Mucosa of rectum (tissue), 2 donors: ENCODE measurements at regions not wholly inside any gene's neighbourhood (a gene's known extent, or its start where the extent isn't known, plus 50 kb on each side); places are given as distances from the start of the nearest gene placed in this dataset.

ENCODE experiments used
- H3K27ac ChIP-seq, 2 donors: one replicate each; pipeline ENCODE4 v1.7.0; 2013; ENCODE audit warnings: inconsistent platforms in 2 of 2, low read depth in 2 of 2, low read length in 2 of 2
- H3K27me3 ChIP-seq, 2 donors: one replicate each; pipeline ENCODE4 v1.7.0; 2013; ENCODE audit warnings: low read length in 2 of 2; ENCODE audit not compliant: control insufficient read depth in 2 of 2, insufficient read depth in 2 of 2
- H3K36me3 ChIP-seq, 2 donors: one replicate each; pipeline ENCODE4 v1.7.0; 2013; ENCODE audit warnings: low read length in 2 of 2; ENCODE audit not compliant: control insufficient read depth in 2 of 2, insufficient read depth in 2 of 2
- H3K4me1 ChIP-seq, 2 donors: one replicate each; pipeline ENCODE4 v1.7.0; 2013; ENCODE audit warnings: low read length in 2 of 2, mild to moderate bottlenecking in 1 of 2; ENCODE audit not compliant: control insufficient read depth in 2 of 2, insufficient read depth in 2 of 2
- H3K4me3 ChIP-seq, 2 donors: one replicate each; pipeline ENCODE4 v1.7.0; 2013; ENCODE audit warnings: low read length in 2 of 2
- H3K9ac ChIP-seq, 2 donors: one replicate each; pipeline ENCODE4 v1.7.0; 2013; ENCODE audit warnings: low read length in 2 of 2, low read depth in 1 of 2, mild to moderate bottlenecking in 1 of 2
- H3K9me3 ChIP-seq, 2 donors: one replicate each; pipeline ENCODE4 v1.7.0; 2013; ENCODE audit warnings: low read length in 2 of 2; ENCODE audit not compliant: control insufficient read depth in 2 of 2
- donor health status: healthy.
- donor health status: Normal muscosa, but diverticular disease.

- Histone ChIP-seq H3K9me3 (no peaks in the 10 kb centered on the region), H3K4me3 (no peak overlapping the region), H3K4me1 (no peaks in the 10 kb centered on the region), H3K27me3 (no peaks in the 10 kb centered on the region), H3K9ac (no peak overlapping the region), H3K36me3 (no peaks in the 10 kb centered on the region), H3K27ac (no peak overlapping the region)
These were observed 309.9 kb upstream of the PRMT6 start for GRCh38 chr1:106746448-106747085.

- Histone ChIP-seq H3K4me3 (no peak overlapping the region), H3K27ac (no peak overlapping the region), H3K9me3 (no peaks in the 10 kb centered on the region), H3K36me3 (no peaks in the 10 kb centered on the region), H3K27me3 (no peaks in the 10 kb centered on the region), H3K9ac (no peak overlapping the region), H3K4me1 (no peaks in the 10 kb centered on the region)
These were observed 309.2 kb upstream of the PRMT6 start for GRCh38 chr1:106747232-106747631.

- Histone ChIP-seq H3K9me3 (no peaks in the 10 kb centered on the region), H3K4me3 (no peak overlapping the region), H3K4me1 (no peaks in the 10 kb centered on the region), H3K9ac (no peak overlapping the region), H3K27ac (no peak overlapping the region), H3K27me3 (no peaks in the 10 kb centered on the region), H3K36me3 (no peaks in the 10 kb centered on the region)
These were observed 308.7 kb upstream of the PRMT6 start for GRCh38 chr1:106747791-106748190.

GRCh38 chr1:106748606-106749005 lies 307.9 kb upstream of the PRMT6 start:
- Histone ChIP-seq H3K36me3 (no peaks in the 10 kb centered on the region), H3K4me1 (no peaks in the 10 kb centered on the region), H3K9ac (no peak overlapping the region), H3K27me3 (no peaks in the 10 kb centered on the region), H3K9me3 (no peaks in the 10 kb centered on the region), H3K27ac (no peak overlapping the region), H3K4me3 (no peak overlapping the region)

- no peak overlapping the region for H3K9ac ChIP-seq
- H3K4me3 ChIP-seq: no peak overlapping the region
- H3K36me3 ChIP-seq: no peaks in the 10 kb centered on the region
- no peaks in the 10 kb centered on the region for H3K9me3 ChIP-seq
- H3K27ac ChIP-seq: no peak overlapping the region
- no peaks in the 10 kb centered on the region for H3K4me1 ChIP-seq
- H3K27me3 ChIP-seq: no peaks in the 10 kb centered on the region
These were observed 307.0 kb upstream of the PRMT6 start for GRCh38 chr1:106749491-106749890.

GRCh38 chr1:106749906-106750305 lies 306.6 kb upstream of the PRMT6 start:
- Histone ChIP-seq H3K4me3 (no peak overlapping the region), H3K4me1 (no peaks in the 10 kb centered on the region), H3K36me3 (no peaks in the 10 kb centered on the region), H3K9ac (no peak overlapping the region), H3K27ac (no peak overlapping the region), H3K9me3 (no peaks in the 10 kb centered on the region), H3K27me3 (no peaks in the 10 kb centered on the region)

- H3K27ac ChIP-seq: no peak overlapping the region
These were observed 305.5 kb upstream of the PRMT6 start for GRCh38 chr1:106751002-106751401.

GRCh38 chr1:106753066-106753465 lies 303.4 kb upstream of the PRMT6 start:
- no peaks in the 10 kb centered on the region for H3K27me3 ChIP-seq
- no peaks in the 10 kb centered on the region for H3K4me1 ChIP-seq
- no peaks in the 10 kb centered on the region for H3K9me3 ChIP-seq
- no peak overlapping the region for H3K4me3 ChIP-seq
- no peak overlapping the region for H3K9ac ChIP-seq
- H3K36me3 ChIP-seq: no peaks in the 10 kb centered on the region
- H3K27ac ChIP-seq: no peak overlapping the region

More at GRCh38 chr1:106751002-106751401, 305.5 kb upstream of the PRMT6 start:
- Histone ChIP-seq H3K36me3 (no peaks in the 10 kb centered on the region), H3K9ac (no peak overlapping the region), H3K4me3 (no peak overlapping the region), H3K4me1 (no peaks in the 10 kb centered on the region), H3K27me3 (no peaks in the 10 kb centered on the region), H3K9me3 (no peaks in the 10 kb centered on the region)

- Histone ChIP-seq H3K4me1 (no peaks in the 10 kb centered on the region), H3K9me3 (no peaks in the 10 kb centered on the region), H3K9ac (no peak overlapping the region), H3K36me3 (no peaks in the 10 kb centered on the region), H3K4me3 (no peak overlapping the region), H3K27me3 (no peaks in the 10 kb centered on the region), H3K27ac (no peak overlapping the region)
These were observed 301.5 kb upstream of the PRMT6 start for GRCh38 chr1:106754957-106755356.

- no peaks in the 10 kb centered on the region for H3K36me3 ChIP-seq
- H3K27me3 ChIP-seq: no peaks in the 10 kb centered on the region
- no peaks in the 10 kb centered on the region for H3K9me3 ChIP-seq
- H3K27ac ChIP-seq: no peak overlapping the region
- H3K4me3 ChIP-seq: no peak overlapping the region
- H3K4me1 ChIP-seq: no peaks in the 10 kb centered on the region
- no peak overlapping the region for H3K9ac ChIP-seq
These were observed 300.6 kb upstream of the PRMT6 start for GRCh38 chr1:106755682-106756406.
